DND-41 (cell line): ENCODE measurements at regions not wholly inside any gene's neighbourhood (a gene's known extent, or its start where the extent isn't known, plus 50 kb on each side); places are given as distances from the start of the nearest gene placed in this dataset.

Experiments
- CTCF ChIP-seq: IDR thresholded peaks from 2 replicates; pipeline ENCODE4 v1.5.1; 2012; ENCODE audit warnings: borderline replicate concordance, low read length, moderate library complexity, mild to moderate bottlenecking; ENCODE audit not compliant: poor library complexity, severe bottlenecking; ENCODE audit errors: extremely low read depth
- EZH2 ChIP-seq: IDR thresholded peaks from 3 replicates; pipeline ENCODE4 v1.6.1; 2012; ENCODE audit warnings: borderline replicate concordance, low read depth, mild to moderate bottlenecking, moderate library complexity, low read length, inconsistent platforms; ENCODE audit not compliant: severe bottlenecking

- TF ChIP-seq CTCF, result no peak
- TF ChIP-seq EZH2, result no peak
Observed at GRCh38 chr4:124212815-124213630, 499.5 kb downstream of the ANKRD50 start.
